HG03025 (cell line): ENCODE measurements at regions not wholly inside any gene's neighbourhood (a gene's known extent, or its start where the extent isn't known, plus 50 kb on each side); places are given as distances from the start of the nearest gene placed in this dataset.

Experiments
- ATAC-seq: cut with Tn5 transposase; IDR thresholded peaks from one replicate; pipeline ENCODE4 v1.9.1; 2021; ENCODE audit warnings: mild to moderate bottlenecking, moderate library complexity; ENCODE audit not compliant: unreplicated experiment, low FRiP score

DNA sequence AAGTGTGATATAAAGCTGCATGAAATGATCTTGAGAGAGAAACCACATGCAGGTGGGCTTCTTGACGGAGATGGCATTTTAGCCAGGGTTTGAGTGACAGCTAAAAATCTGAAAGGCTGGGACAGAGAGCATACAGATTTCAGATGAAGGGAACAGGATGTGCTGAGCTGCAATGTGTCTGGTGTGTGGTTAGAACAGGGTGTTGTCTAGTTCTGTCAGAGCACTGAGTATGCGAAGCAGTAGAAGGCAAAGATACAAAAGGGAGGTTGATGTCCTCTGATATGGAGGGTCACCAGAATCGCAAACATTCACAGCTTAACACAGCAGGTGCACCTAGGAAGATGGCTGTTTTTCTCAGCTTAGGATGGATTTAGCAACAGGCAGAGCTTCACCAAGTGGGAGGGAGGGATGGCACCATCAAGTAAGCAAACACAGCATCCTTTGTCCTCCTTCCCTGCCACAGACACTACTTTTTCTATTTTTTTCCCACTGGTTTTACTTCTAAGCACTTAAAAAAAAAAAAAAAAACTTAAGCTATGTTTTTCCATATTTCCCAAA lies 182.5 kb downstream of the TMX3 start:
- no peak for ATAC-seq

DNA sequence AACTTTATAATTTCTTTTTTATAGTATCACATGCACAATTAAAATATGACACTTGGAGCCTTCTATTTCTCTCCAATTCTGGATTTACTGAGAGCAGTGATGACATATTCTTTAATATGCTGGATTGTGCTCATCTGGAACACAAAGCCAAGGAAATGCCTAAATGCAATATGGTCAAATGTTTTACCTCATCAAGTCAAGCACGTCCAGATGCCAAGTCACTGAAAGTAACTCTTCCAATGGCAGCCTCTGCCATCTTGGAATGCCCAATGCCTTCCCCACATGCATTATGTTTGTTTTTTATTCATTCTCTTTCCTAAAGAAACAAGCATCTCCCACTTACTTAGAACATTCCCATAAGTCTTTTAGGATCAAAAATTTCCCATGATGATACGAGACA lies 189.8 kb downstream of the TMX3 start:
- no peak for ATAC-seq

DNA sequence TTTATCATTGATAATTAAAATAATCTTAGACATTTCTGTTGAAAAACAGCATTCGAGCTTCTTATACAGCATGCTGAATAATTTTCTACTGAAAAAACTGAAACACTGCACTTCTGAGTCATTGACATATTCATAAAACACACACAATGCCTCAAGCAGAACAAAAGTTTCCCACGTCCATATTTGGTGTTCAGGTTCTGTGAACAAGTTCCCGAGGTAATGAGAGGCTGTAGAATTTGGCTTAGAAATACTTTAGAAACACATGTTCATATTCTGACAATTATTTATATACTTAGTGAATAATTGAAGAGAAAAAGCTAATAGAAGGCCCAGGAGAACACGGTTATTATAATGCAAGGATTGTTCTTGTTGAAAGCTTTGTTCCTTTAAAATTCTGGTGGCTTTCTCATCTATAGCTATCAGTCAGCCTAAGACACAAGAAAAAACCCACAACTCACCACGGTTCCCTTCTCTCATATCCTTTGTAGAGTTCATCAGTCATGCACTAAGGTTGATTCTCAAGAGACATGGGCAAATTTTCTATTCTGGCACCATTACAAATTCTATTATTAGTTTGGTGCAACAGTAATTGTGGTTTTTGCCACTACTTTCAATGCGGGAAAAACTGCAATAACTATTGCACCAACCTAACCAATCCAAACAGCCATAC lies 194.4 kb downstream of the TMX3 start:
- no peak for ATAC-seq

DNA sequence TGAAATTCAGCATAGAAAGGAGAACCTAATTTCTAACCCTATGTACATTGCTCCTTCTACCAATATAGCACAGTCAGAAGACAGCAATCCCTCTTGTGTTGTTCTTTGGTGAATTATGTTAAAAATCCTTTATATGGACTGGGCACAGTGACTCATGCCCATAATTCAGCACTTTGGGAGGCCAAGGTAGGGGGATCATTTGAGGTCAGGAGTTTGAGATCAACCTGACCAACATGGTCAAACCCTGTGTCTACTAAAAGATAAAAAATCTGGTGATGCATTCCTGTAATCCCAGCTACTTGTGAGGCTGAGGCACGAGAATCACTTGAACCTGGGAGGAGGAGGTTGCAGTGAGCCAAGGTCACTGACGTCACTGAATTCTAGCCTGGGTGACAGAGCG lies 195.6 kb downstream of the TMX3 start:
- no peak for ATAC-seq

DNA sequence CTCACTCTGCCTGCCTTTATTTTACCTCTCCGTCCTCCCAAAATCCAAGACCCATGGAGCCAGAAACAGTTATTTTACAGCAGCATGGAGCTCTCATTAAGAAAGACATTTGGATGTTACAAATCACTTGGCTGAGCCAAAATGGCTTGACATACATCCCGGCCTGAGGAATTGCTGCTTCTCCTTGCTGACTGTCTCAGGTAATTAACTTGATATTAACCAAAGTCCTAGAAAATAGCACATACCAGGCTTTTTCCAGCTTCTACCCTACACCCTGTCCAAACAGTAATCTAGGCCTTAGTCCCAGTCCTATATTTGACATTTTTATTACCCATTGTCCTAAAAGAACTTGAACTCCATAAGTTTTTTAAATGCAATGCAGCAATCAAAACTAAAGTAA lies 205.0 kb downstream of the TMX3 start:
- no peak for ATAC-seq

DNA sequence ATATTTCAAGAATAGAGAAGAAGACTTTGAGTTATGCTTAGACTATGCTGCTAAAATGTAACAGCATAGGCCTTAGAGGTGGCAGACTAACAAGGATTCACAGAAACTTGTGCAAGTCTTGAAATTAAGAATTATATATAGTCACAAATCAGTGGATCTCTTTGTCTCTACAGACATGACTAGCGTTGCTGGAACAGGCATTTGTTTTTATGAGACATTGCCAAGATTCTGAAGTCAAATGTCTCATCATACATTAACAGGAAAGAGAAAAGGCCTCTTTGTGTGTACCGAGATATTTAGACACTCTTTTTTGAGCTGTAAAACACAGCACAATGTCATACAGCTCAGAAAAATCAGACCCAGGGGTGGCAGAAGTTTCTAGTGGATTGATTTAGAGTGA lies 207.1 kb downstream of the TMX3 start:
- no peak for ATAC-seq

DNA sequence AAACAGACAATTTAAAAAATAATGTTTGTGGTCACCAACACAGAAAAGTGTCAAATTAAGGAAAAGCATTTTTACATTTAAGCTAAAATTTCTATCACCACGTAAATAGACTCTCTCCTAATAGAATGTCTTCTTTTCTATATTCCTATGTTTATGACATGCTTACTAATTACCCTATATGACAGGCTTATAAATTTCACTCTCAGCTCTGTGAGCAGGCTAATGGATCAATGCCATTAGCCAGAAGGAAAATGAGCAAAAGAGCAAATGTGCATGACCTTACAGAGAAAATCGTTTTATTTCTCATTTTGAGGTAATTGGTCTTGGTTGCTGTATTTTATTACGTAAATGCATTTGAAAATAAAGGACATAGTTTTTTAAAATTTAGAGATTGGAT lies 209.7 kb downstream of the TMX3 start:
- ATAC-seq = no peak

DNA sequence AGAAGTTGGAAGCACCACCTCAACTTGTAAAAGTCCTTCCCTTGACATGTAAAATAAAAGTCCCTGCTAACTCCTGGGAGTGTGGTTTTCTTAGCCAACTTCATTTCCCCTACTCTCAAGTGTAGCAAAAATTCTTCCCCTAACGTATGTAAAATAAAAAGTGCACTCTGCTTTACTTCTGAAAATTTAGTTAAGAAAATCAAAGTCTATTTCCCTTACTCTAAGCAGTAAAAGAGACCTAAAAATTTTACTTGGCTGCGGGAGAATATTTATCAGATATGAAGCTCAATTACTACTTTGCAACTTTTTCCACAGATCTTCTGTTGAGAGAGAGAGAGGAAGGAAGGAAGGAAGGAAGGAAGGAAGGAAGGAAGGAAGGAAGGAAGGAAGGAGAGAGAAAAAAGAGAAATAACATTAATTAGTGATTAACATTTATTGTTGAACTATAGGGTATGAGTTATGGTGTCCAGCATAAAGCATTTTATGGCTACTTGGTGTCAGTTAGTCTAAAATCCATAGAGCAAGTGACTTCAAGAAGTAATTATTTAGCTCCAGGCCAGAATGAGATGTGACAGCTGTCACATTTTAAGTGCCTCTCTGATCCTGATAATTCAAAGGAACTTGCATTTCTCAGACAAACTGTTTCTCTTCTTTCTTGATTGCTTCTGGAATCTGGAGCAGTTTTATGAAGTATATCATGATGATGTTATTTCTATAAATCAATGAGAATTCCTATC lies 210.3 kb downstream of the TMX3 start:
- no peak for ATAC-seq

DNA sequence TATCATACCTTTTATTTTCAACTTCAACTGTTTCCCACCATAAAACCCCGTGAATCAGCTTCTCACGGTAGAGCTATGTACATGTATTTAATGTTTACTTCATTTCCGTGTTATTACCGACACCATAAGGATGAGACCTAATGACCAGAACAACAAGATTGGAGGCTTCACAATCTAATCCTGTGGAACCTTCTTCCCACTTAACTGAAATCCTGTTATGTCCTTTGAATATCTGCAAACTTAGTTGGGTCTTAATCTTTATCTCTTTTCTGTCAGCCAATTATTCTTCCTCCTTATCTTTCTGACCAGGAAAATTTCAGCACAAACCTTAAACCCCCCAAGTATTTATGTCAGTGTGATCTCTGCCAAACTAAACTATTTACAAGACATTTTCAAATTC lies 214.4 kb downstream of the TMX3 start:
- no peak for ATAC-seq

DNA sequence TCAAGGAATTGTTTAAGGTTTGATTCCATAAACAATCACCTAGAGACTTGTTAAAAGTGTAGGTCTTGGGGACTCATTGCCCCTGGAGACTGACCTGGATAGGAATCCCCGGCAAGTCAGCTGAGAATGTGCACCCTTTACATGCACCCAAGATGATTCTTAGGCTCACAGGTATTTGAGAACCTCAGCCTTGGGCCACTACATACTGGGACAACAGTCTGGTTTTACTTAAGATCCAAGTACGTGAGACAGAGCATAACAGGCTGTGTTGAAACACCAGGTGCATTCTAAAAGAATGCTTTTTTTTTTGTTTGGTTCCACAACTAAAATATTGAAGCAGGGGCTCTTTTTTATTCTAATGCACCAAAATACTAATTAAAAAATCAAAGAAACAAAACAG lies 215.8 kb downstream of the TMX3 start:
- no peak for ATAC-seq

DNA sequence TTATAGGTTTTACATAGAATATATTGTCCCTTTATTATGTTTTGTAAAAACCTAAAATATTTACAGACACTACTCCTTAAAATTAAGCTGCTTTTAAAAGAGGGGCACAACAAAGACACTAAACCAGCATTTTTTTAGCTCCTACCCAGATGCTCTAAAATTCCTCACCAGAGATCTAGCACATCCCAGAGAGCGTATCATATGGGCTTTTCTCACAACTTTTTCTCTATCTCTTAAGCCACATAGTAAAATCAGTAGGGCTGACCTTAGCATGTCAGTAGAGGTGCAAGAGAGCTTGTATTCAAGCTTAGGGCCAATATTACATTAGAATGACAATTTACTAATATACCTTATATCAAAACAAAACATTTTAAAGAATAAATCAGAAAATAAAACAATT lies 216.3 kb downstream of the TMX3 start:
- no peak for ATAC-seq

DNA sequence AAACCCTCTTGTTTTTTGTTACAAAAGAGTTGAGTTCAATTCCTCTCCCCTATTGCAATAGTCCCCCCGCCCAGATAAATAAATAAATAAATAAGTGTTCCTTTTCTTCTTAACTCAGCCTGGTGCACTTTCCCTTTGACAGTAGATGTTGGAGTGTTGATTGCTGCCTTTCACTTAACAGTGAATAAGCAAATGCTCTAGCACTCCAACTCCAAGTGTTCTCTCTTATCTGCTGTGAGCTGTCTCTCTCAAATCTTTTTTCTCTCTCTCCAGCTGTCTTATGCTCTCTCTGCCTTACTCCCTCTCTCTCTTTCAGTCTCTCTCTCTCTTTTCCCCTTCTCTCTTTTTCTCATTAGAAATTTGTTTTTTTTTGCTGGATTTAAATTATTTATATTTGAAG lies 216.7 kb downstream of the TMX3 start:
- ATAC-seq = no peak

DNA sequence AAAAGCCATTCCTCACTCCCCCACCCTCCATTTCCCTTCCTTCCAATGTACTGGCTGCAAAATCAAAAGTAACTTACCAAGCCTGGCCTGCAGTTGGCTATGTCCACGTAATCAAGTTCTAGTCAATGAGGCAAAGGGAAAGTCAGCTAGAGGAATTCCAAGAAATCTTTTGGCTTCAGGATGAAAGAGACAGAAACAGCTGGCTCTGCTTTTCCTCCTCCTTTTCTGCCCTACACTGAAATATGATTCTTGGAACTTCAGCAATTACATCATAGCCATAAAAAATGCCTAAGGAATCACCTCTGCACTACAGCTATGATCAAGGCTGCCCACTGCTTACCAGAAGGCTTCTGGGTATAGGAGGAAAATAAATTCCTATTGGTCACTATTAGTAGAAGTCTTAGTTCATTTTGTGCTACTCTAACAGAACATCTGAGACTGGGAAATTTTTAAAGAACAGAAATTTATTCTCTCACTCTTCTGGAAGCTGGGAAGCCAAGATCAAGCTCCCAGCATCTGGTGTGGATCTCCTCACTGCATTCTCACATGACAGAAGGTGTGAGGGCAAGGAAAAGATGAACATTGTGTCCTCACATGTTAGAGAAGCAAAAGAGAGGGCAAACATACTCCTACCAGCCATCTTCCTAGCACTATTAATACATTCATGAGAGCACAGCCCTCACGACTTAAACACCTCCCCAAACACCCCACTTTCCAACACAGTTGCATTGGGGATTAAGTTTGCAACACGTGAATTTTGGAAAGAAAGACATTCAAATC lies 219.9 kb downstream of the TMX3 start:
- ATAC-seq = no peak

DNA sequence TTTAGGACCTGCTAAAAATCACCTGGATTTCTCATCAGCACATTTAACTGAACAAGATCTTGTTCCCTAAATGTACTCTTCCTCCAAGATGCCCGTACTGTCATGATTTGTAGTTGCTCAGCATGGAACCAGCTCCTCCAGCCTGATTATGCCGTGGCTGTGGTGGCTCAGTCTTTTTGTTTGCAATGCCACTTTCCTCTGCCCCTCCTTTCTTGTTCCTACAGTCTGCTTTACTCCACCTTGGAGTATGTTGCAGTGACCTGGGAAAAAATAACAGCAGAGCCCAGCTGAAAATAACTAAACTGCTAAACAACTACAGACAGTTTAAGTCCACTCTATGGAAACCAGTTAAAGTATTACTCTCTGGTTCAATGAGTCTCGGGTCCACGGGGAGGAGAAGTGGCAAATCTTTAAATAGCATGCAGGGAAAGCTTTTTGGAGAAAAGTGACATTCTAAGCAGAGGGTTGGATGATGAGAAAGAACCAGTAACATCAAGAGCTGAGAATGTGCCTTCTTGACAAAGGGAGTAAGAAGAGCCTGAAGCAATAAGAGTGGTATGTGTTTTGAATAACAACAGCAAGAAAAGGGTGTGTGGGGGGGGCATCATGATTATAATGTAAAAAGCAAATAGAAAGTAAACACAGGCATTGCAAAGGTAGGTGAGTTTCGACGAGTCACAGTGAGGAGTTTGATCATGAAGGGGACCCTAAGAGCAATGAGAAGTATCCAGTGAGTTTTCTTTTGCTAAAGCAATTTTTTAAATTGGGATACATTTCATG lies 225.7 kb downstream of the TMX3 start:
- no peak for ATAC-seq

DNA sequence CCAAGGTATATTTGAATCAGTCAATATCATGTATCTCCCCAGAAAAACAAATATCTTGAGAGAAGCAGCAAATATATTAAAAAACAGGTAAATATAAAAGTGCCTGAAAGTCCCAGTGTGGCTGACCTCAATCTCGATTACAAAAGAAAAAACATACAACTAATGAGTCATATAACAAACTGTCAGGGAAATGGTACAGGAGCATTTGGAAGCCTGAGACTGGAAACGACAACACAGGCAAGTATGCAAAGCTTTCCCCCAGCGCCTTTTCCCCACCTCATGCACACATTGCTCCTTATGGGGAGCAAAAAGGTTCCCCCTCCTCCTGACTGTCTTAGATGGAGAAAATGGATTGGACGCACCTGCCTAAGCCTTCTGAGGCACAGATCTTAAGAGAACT lies 230.7 kb downstream of the TMX3 start:
- no peak for ATAC-seq

DNA sequence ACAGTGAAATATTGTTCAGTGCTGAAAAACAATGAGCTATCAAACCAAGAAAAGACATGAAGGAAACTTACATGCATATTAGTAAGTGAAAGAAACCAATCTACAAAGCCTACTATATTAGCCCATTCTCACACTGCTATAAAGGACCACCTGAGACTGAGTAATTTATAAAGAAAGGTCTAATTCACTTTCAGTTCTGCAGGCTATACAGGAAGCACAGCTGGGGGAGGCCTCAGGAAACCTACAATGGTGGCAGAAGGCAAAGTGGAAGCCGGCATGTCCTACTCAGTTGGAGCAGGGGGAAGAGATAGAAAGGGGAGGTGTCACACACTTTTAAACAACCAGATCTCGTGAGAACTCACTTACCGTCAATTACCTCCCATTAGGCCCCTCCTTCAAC lies 232.1 kb downstream of the TMX3 start:
- no peak for ATAC-seq

DNA sequence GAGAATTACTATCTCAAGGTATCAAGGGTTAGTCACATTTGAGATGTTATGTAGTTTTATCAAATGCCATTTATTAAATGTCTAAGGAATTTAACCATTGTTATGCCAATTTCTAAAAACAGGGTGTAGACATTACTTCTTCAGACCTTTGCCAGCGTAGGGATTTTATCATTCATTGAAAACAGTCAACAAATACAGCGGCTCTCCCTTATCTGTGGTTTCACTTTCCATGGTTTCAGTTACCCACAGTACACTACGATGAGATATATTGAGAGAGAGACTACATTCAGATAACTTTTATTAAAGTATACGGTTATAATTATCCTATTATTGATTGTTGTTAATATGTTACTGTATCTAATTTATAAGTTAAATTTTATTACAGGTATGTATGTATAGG lies 234.7 kb downstream of the TMX3 start:
- ATAC-seq = no peak

DNA sequence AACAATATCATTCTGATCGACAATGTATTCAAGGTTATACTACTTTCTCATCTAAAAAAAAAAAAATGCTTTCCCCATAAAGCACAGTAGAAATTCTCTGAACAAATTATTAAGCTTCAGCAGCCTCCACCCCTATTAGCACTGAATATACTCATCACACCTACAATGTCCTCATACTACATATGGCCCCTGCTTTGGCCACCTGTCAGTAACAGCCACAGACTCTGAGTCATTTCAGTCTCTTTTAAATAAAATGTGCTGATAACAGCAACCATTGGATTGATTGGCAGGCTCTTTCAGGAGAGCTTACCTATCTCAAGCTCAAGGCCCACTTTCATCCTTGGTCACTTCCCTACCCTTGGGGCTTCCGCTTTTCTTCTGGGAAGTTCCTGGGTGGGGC lies 236.7 kb downstream of the TMX3 start:
- no peak for ATAC-seq

DNA sequence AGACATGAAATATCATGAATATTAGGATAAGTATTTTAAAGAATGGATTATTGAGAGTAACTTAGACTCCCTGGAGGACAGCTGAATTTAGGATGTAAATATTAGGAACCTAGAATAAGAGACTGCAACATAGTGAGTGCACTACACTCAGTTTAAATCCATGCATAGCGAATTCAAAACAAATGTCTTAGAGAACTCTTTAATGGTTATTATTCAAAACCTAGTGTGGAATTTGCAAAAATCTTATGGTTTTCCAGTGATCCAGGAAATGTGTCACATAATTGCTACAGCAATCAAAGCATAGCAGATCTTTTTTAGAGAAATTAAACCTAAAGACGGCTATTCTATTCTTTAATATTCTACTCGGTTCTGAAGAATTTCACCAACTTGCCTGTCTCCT lies 239.0 kb downstream of the TMX3 start:
- no peak for ATAC-seq

DNA sequence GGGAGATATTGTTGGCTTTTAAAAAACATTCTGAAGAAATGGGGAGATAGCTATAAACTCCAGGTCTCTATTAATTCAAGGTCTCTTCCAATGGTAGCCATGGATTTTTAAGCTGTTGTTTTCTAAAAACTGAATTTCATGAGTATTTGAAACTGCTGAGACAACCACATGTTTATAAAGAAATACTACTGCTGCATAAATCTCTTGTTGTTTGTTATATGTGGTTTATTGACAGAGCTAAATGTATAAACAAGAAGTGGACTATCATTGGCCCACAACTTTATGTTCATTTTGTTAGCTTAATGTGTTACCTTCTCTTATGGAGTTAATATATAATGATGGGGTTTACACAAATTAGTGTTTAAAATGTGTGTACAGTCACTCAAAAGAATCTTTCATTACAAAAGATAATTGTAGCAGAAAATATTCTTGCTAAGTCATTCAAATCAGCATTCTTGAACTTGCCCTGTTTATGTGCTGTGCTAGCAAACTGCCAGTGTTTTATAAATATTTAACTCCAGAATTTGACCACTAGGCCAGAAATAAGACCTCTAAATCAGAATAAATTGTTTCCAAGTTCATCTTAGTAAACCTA lies 242.1 kb downstream of the TMX3 start:
- no peak for ATAC-seq
